ENCODE measurements at regions not wholly inside any gene's neighbourhood (a gene's known extent, or its start where the extent isn't known, plus 50 kb on each side); places are given as distances from the start of the nearest gene placed in this dataset.

DNA sequence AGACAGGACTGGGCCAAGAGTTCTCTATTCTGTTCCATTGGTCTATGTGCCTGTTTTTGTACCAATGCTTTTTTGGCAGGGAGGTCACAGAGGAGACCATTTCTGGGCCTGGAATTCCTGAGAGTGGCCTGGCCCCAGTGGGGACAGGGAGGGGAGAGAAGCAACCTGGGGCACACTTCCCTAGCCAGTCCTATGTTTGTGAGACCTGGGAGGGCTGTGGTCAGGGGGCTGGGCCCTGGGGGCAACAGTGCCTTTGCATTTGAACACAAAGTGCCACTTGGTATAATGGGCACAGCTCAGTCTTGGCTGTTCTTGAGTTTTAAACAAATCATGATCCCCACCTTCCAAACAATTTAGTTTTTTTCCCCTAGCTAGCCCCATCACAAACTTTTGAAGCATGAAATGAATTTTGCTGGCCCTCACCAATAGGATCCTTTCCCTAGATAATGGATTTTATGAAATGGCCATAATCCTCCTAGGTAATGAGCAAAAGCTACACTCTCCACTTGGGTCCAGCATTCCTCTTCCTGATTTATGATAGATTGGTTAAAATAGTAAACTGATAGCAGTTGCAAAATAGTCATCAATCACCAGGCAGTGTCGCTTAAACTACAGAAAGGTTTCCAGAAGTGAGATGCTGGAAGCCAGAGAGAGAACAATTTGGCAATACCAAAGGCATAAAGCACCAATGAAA is 133.5 kb downstream of the GLI2 start:
- H3K9me3 ChIP-seq (ENCODE audit: insufficient read depth, low read depth, low read length) = no peaks in the 10 kb centered on the region
- H3K36me3 Mint-ChIP-seq (ENCODE audit: low read depth, unreplicated experiment) = peaks cover 4% of the 10 kb centered on the region
- no peak for FAIRE-seq
- no peak overlapping the region for H3K27ac ChIP-seq (ENCODE audit: low read depth, low read length)
- no peak overlapping the region for H3K4me2 ChIP-seq (ENCODE audit: low read length)
- no peak for DNase-seq (ENCODE audit: low read depth)
- H3K9me3 Mint-ChIP-seq (ENCODE audit: unreplicated experiment) = no peaks in the 10 kb centered on the region
- H4K20me1 ChIP-seq (ENCODE audit: insufficient read depth, low read length) = peaks cover 73% of the 10 kb centered on the region
- H3K4me3 Mint-ChIP-seq (ENCODE audit: unreplicated experiment) = no peak overlapping the region
- H3K4me3 ChIP-seq (ENCODE audit: insufficient read depth, low read depth, low read length) = no peak overlapping the region
- no peaks in the 10 kb centered on the region for H3K27me3 Mint-ChIP-seq (ENCODE audit: low read depth, unreplicated experiment)
- peaks cover 40% of the 10 kb centered on the region for H3K4me1 ChIP-seq (ENCODE audit: insufficient read depth, low read length)
- no peaks in the 10 kb centered on the region for H3K27me3 ChIP-seq (ENCODE audit: insufficient read depth, low read length)
- no peak overlapping the region for H3K9ac ChIP-seq (ENCODE audit: low read length)
- no peaks in the 10 kb centered on the region for H3K36me3 ChIP-seq (ENCODE audit: insufficient read depth, low read length)
- H3K79me2 ChIP-seq (ENCODE audit: insufficient read depth, low read length) = peaks cover 80% of the 10 kb centered on the region
- H3K27ac Mint-ChIP-seq (ENCODE audit: unreplicated experiment) = no peak overlapping the region
- H2AFZ ChIP-seq (ENCODE audit: low read depth, low read length) = no peak overlapping the region
- no peak for TF ChIP-seq CTCF (IDR thresholded peaks at IDR 0.05; ENCODE audit: insufficient read depth, low read depth, low read length)
- TF ChIP-seq EZH2 (IDR thresholded peaks at IDR 0.05; ENCODE audit: insufficient read depth, low read length) = no peak
- peaks cover 41% of the 10 kb centered on the region for H3K4me1 Mint-ChIP-seq (ENCODE audit: low read depth, unreplicated experiment)

GRCh38 chr2:120869730-120870466 is 134.2 kb downstream of the GLI2 start:
- FAIRE-seq (no peak), DNase-seq (ENCODE audit: low read depth) (no peak)
- H3K27ac ChIP-seq (ENCODE audit: low read depth, low read length) = no peak overlapping the region
- H3K79me2 ChIP-seq (ENCODE audit: insufficient read depth, low read length) = peaks cover 84% of the 10 kb centered on the region
- no peaks in the 10 kb centered on the region for H3K27me3 Mint-ChIP-seq (ENCODE audit: low read depth, unreplicated experiment)
- no peak overlapping the region for H3K4me2 ChIP-seq (ENCODE audit: low read length)
- no peaks in the 10 kb centered on the region for H3K9me3 ChIP-seq (ENCODE audit: insufficient read depth, low read depth, low read length)
- H3K4me1 ChIP-seq (ENCODE audit: insufficient read depth, low read length) = peaks cover 36% of the 10 kb centered on the region
- H3K4me3 Mint-ChIP-seq (ENCODE audit: unreplicated experiment) = no peak overlapping the region
- H3K27ac Mint-ChIP-seq (ENCODE audit: unreplicated experiment) = peak overlapping the region; percentile 23
- no peak overlapping the region for H2AFZ ChIP-seq (ENCODE audit: low read depth, low read length)
- H3K9ac ChIP-seq (ENCODE audit: low read length) = no peak overlapping the region
- H3K9me3 Mint-ChIP-seq (ENCODE audit: unreplicated experiment) = no peaks in the 10 kb centered on the region
- H3K27me3 ChIP-seq (ENCODE audit: insufficient read depth, low read length) = no peaks in the 10 kb centered on the region
- H4K20me1 ChIP-seq (ENCODE audit: insufficient read depth, low read length) = peaks cover 76% of the 10 kb centered on the region
- TF ChIP-seq CTCF (IDR thresholded peaks at IDR 0.05; ENCODE audit: insufficient read depth, low read depth, low read length) = no peak
- TF ChIP-seq EZH2 (IDR thresholded peaks at IDR 0.05; ENCODE audit: insufficient read depth, low read length) = no peak
- H3K36me3 ChIP-seq (ENCODE audit: insufficient read depth, low read length) = no peaks in the 10 kb centered on the region
- peaks cover 36% of the 10 kb centered on the region for H3K4me1 Mint-ChIP-seq (ENCODE audit: low read depth, unreplicated experiment)
- no peak overlapping the region for H3K4me3 ChIP-seq (ENCODE audit: insufficient read depth, low read depth, low read length)
- peaks cover 4% of the 10 kb centered on the region for H3K36me3 Mint-ChIP-seq (ENCODE audit: low read depth, unreplicated experiment)

GRCh38 chr2:120870467-120870788 is 134.8 kb downstream of the GLI2 start:
- Histone ChIP-seq H3K9me3 (ENCODE audit: insufficient read depth, low read depth, low read length) (no peaks in the 10 kb centered on the region), H3K79me2 (ENCODE audit: insufficient read depth, low read length) (peaks cover 84% of the 10 kb centered on the region), H2AFZ (ENCODE audit: low read depth, low read length) (no peak overlapping the region), H3K4me3 (ENCODE audit: insufficient read depth, low read depth, low read length) (no peak overlapping the region), H3K4me1 (ENCODE audit: insufficient read depth, low read length) (peaks cover 30% of the 10 kb centered on the region), H3K27me3 (ENCODE audit: insufficient read depth, low read length) (no peaks in the 10 kb centered on the region), H3K36me3 (ENCODE audit: insufficient read depth, low read length) (no peaks in the 10 kb centered on the region), H4K20me1 (ENCODE audit: insufficient read depth, low read length) (peaks cover 79% of the 10 kb centered on the region), H3K9ac (ENCODE audit: low read length) (no peak overlapping the region), H3K27ac (ENCODE audit: low read depth, low read length) (no peak overlapping the region), H3K4me2 (ENCODE audit: low read length) (no peak overlapping the region)
- H3K27ac Mint-ChIP-seq (ENCODE audit: unreplicated experiment) = peak overlapping the region; percentile 23
- DNase-seq (ENCODE audit: low read depth) (no peak), FAIRE-seq (no peak)
- no peaks in the 10 kb centered on the region for H3K9me3 Mint-ChIP-seq (ENCODE audit: unreplicated experiment)
- no peak for TF ChIP-seq CTCF (IDR thresholded peaks at IDR 0.05; ENCODE audit: insufficient read depth, low read depth, low read length)
- TF ChIP-seq EZH2 (IDR thresholded peaks at IDR 0.05; ENCODE audit: insufficient read depth, low read length) = no peak
- H3K4me1 Mint-ChIP-seq (ENCODE audit: low read depth, unreplicated experiment) = peaks cover 40% of the 10 kb centered on the region
- H3K4me3 Mint-ChIP-seq (ENCODE audit: unreplicated experiment) = no peak overlapping the region
- no peaks in the 10 kb centered on the region for H3K27me3 Mint-ChIP-seq (ENCODE audit: low read depth, unreplicated experiment)
- H3K36me3 Mint-ChIP-seq (ENCODE audit: low read depth, unreplicated experiment) = peaks cover 4% of the 10 kb centered on the region
